Spleen (tissue), 7 donors: ENCODE measurements at regions not wholly inside any gene's neighbourhood (a gene's known extent, or its start where the extent isn't known, plus 50 kb on each side); places are given as distances from the start of the nearest gene placed in this dataset.

ENCODE experiments used
- CTCF ChIP-seq, 11 experiments: fragments of 200-600 bp in 7 of 11; fragments of 450-650 bp in 4 of 11; sonication (generic) in 4 of 11; IDR thresholded peaks in 8 of 11; conservative IDR thresholded peaks in 3 of 11; 1 replicate in 7 of 11; 2 replicates in 4 of 11; pipeline versions ENCODE4 v1.4.0 to v1.8.0; 2016 to 2021; ENCODE audit warnings: antibody characterized with exemption in 11 of 11, inconsistent platforms in 4 of 11, mild to moderate bottlenecking in 1 of 11
- POLR2A ChIP-seq, 3 donors: fragments of 450-650 bp; IDR thresholded peaks; one replicate each; pipeline ENCODE4 v1.5.1; 2017; ENCODE audit warnings: antibody characterized with exemption in 3 of 3, mild to moderate bottlenecking in 1 of 3
- POLR2AphosphoS5 ChIP-seq, 3 donors: sonication (generic); formaldehyde crosslinking; IDR thresholded peaks; one replicate each; pipeline ENCODE4 v1.5.1; 2017; ENCODE audit warnings: antibody characterized with exemption in 3 of 3
- donor health status: DM: no; HTN: no; CAD: no; lungs with moderate emphysema.
- donor health status: DM: no; HTN: no; CAD: no.
- donor health status: DM: no; HTN: no; CAD: no.

- TF ChIP-seq CTCF (IDR thresholded peaks at IDR 0.05 in 8 of 11, conservative IDR thresholded peaks at IDR 0.05 in 3 of 11) (no peak), POLR2A (IDR thresholded peaks at IDR 0.05) (no peak), POLR2AphosphoS5 (IDR thresholded peaks at IDR 0.05) (no peak)
These were observed 129.1 kb upstream of the THY1 start for GRCh38 chr11:119552106-119552485.
